Liver (tissue), 8 donors: ENCODE measurements at regions not wholly inside any gene's neighbourhood (a gene's known extent, or its start where the extent isn't known, plus 50 kb on each side); places are given as distances from the start of the nearest gene placed in this dataset.

Source experiments
- DNase-seq: peaks from one replicate; pipeline ENCODE4 v3.0.0-alpha.2; 2017; ENCODE audit warnings: low spot score
- H3K27ac ChIP-seq, 2 donors: one replicate each; pipeline ENCODE4 v1.7.0; 2013; ENCODE audit warnings: inconsistent platforms in 2 of 2, low read length in 2 of 2, control low read depth in 1 of 2, low read depth in 1 of 2, mild to moderate bottlenecking in 1 of 2
- H3K27me3 ChIP-seq, 4 donors: one replicate each; pipeline versions ENCODE4 v1.6.1 to v1.7.0; 2013; ENCODE audit warnings: low read length in 3 of 4, inconsistent platforms in 1 of 4, mild to moderate bottlenecking in 1 of 4, moderate library complexity in 1 of 4; ENCODE audit not compliant: control insufficient read depth in 4 of 4, insufficient read depth in 4 of 4
- H3K36me3 ChIP-seq, 4 donors: one replicate each; pipeline versions ENCODE4 v1.6.1 to v1.7.0; 2013; ENCODE audit warnings: low read length in 3 of 4, mild to moderate bottlenecking in 3 of 4, low read depth in 1 of 4, moderate library complexity in 1 of 4; ENCODE audit not compliant: control insufficient read depth in 4 of 4, insufficient read depth in 3 of 4
- H3K4me1 ChIP-seq, 4 donors: one replicate each; pipeline versions ENCODE4 v1.6.1 to v1.7.0; 2013; ENCODE audit warnings: low read length in 3 of 4, mild to moderate bottlenecking in 3 of 4, moderate library complexity in 1 of 4; ENCODE audit not compliant: control insufficient read depth in 4 of 4, insufficient read depth in 4 of 4
- H3K4me3 ChIP-seq, 3 donors: one replicate each; pipeline versions ENCODE4 v1.6.1 to v1.7.0; 2013; ENCODE audit warnings: low read length in 3 of 3, control low read depth in 1 of 3, low read depth in 1 of 3, mild to moderate bottlenecking in 1 of 3
- H3K9ac ChIP-seq, 2 donors: one replicate each; pipeline ENCODE4 v1.7.0; 2013; ENCODE audit warnings: low read length in 2 of 2, mild to moderate bottlenecking in 2 of 2, moderate library complexity in 2 of 2, control low read depth in 1 of 2, low read depth in 1 of 2
- H3K9me3 ChIP-seq, 4 donors: one replicate each; pipeline versions ENCODE4 v1.6.1 to v1.7.0; 2013; ENCODE audit warnings: low read length in 3 of 4; ENCODE audit not compliant: control insufficient read depth in 4 of 4
- EGR1 ChIP-seq, 2 donors: IDR thresholded peaks; 2 replicates each; pipeline ENCODE4 v1.6.1; 2016 to 2018; ENCODE audit warnings: antibody characterized with exemption in 2 of 2, low read depth in 2 of 2
- GABPA ChIP-seq, 2 donors: IDR thresholded peaks in 1 of 2; conservative IDR thresholded peaks in 1 of 2; 2 replicates each; pipeline ENCODE4 v1.6.1; 2016; ENCODE audit warnings: antibody characterized with exemption in 2 of 2, mild to moderate bottlenecking in 1 of 2, moderate library complexity in 1 of 2
- HNF4A ChIP-seq, 2 donors: conservative IDR thresholded peaks; 2 replicates each; pipeline ENCODE4 v1.6.1; 2016; ENCODE audit warnings: antibody characterized with exemption in 2 of 2, mild to moderate bottlenecking in 2 of 2
- HNF4G ChIP-seq: IDR thresholded peaks from 2 replicates; pipeline ENCODE4 v1.6.1; 2016; ENCODE audit warnings: antibody characterized with exemption
- JUND ChIP-seq, 2 donors: IDR thresholded peaks; 2 replicates each; pipeline ENCODE4 v1.6.1; 2016; ENCODE audit warnings: antibody characterized with exemption in 2 of 2
- RAD21 ChIP-seq, 2 donors: IDR thresholded peaks; 2 replicates each; pipeline ENCODE4 v1.6.1; 2016; ENCODE audit warnings: antibody characterized with exemption in 2 of 2, mild to moderate bottlenecking in 2 of 2
- RXRA ChIP-seq, 2 donors: IDR thresholded peaks; 2 replicates each; pipeline ENCODE4 v1.6.1; 2017 to 2018; ENCODE audit warnings: antibody characterized with exemption in 2 of 2, mild to moderate bottlenecking in 1 of 2
- YY1 ChIP-seq: IDR thresholded peaks from 2 replicates; pipeline ENCODE4 v1.6.1; 2016; ENCODE audit warnings: antibody characterized with exemption, mild to moderate bottlenecking
- WGBS: extraction: QIAGEN DNeasy Blood & Tissue Kit; methylation state at CpG from one replicate; pipeline ENCODE4 v1.1.7; 2013; 5-methylcytosine and 5-hydroxymethylcytosine counted together
- TF ChIP-seq, protein P1 (sequence below): fragments of 150-350 bp; IDR thresholded peaks from 2 replicates; pipeline ENCODE4 v1.5.1; 2017; ENCODE audit warnings: improper control_type of control experiment, low read depth, low read length; ENCODE audit not compliant: missing input control
- TF ChIP-seq, protein P2 (sequence below): IDR thresholded peaks from 2 replicates; pipeline ENCODE4 v1.6.1; 2016; ENCODE audit warnings: antibody characterized with exemption
- TF ChIP-seq, protein P3 (sequence below): IDR thresholded peaks from 2 replicates; pipeline ENCODE4 v1.6.1; 2016; ENCODE audit warnings: antibody characterized with exemption, mild to moderate bottlenecking
- TF ChIP-seq, protein P4 (sequence below): IDR thresholded peaks from 2 replicates; pipeline ENCODE4 v1.6.1; 2016; ENCODE audit warnings: antibody characterized with exemption
- donor health status: healthy.
- donor health status: healthy.
- donor health status: healthy.
- donor health status: healthy.
- donor health status: healthy.

DNA sequence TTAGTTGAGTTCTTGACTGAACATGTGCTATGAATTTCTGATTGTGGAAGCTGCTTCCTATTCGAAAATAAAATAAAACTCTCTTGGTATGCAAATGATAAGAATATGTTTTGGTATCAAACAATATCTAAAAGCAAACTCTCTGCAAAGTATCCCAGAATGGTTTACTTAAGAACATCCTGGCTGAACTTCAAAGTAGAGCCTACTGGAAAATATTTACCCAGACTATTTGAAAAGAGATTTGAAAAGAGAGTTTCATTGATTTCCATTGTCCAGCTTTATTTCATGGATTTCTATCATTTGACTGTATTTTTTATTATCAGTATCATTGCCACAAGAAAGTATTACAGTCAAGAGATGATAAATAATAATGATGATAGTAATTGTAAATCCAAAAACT lies 171.1 kb upstream of the SLC7A11 start (continued):
- TF ChIP-seq, protein P1, sequence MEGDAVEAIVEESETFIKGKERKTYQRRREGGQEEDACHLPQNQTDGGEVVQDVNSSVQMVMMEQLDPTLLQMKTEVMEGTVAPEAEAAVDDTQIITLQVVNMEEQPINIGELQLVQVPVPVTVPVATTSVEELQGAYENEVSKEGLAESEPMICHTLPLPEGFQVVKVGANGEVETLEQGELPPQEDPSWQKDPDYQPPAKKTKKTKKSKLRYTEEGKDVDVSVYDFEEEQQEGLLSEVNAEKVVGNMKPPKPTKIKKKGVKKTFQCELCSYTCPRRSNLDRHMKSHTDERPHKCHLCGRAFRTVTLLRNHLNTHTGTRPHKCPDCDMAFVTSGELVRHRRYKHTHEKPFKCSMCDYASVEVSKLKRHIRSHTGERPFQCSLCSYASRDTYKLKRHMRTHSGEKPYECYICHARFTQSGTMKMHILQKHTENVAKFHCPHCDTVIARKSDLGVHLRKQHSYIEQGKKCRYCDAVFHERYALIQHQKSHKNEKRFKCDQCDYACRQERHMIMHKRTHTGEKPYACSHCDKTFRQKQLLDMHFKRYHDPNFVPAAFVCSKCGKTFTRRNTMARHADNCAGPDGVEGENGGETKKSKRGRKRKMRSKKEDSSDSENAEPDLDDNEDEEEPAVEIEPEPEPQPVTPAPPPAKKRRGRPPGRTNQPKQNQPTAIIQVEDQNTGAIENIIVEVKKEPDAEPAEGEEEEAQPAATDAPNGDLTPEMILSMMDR, result no peak
- TF ChIP-seq GABPA (IDR thresholded peaks at IDR 0.05 in 1 of 2, conservative IDR thresholded peaks at IDR 0.05 in 1 of 2) (no peak), JUND (IDR thresholded peaks at IDR 0.05) (no peak), YY1 (no peak), EGR1 (IDR thresholded peaks at IDR 0.05; ENCODE audit: low read depth in 2 of 2) (no peak), RXRA (IDR thresholded peaks at IDR 0.05) (no peak), HNF4A (conservative IDR thresholded peaks at IDR 0.05) (no peak), HNF4G (no peak), RAD21 (IDR thresholded peaks at IDR 0.05) (no peak)

DNA sequence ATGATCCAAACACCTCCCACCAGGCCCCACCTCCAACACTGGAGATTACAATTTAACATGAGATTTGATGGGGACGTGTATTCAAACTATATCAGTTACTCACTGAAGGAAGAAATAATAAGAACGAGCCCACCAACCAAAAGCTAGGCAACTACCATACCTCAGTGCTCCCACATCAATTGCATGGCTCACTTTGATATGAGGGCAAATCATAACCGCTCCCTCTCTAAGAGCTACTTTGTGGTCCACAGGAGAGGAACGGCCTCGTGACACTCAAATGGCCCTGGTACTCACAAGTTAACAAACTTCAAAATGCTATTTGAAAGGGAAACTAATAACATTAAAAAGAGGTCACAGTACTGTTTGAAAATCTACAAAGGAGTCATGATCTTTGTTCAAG lies 170.7 kb upstream of the SLC7A11 start:
- Histone ChIP-seq H3K9me3 (no peaks in the 10 kb centered on the region), H3K36me3 (no peaks in the 10 kb centered on the region), H3K4me3 (no peak overlapping the region), H3K9ac (no peak overlapping the region), H3K27me3 (no peaks in the 10 kb centered on the region), H3K4me1 (no peaks in the 10 kb centered on the region), H3K27ac (no peak overlapping the region)
- TF ChIP-seq, protein P2, sequence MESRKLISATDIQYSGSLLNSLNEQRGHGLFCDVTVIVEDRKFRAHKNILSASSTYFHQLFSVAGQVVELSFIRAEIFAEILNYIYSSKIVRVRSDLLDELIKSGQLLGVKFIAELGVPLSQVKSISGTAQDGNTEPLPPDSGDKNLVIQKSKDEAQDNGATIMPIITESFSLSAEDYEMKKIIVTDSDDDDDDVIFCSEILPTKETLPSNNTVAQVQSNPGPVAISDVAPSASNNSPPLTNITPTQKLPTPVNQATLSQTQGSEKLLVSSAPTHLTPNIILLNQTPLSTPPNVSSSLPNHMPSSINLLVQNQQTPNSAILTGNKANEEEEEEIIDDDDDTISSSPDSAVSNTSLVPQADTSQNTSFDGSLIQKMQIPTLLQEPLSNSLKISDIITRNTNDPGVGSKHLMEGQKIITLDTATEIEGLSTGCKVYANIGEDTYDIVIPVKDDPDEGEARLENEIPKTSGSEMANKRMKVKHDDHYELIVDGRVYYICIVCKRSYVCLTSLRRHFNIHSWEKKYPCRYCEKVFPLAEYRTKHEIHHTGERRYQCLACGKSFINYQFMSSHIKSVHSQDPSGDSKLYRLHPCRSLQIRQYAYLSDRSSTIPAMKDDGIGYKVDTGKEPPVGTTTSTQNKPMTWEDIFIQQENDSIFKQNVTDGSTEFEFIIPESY, result no peak
- TF ChIP-seq HNF4G, result no peak
- DNase-seq, result no peak
- WGBS, result 84% methylated on average over 5 of the region's 5 CpGs

DNA sequence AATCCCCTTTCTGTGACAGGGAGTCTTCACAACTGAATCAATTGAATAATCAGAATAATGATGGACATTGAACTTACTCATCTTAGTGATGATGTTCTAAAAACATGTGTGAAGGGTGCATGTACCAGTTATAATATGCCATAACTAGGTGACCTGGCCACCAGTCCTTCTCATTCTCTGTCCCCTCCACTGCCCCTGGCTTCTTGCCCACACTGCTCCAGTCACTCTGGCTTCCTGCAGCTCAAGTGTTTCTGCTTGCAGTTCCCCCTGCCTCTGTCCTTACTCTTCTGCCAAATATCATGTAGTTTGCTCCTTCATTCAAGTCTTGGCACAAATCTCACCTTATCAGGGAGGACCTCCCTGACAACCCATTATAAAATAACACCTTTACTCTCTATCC lies 168.1 kb upstream of the SLC7A11 start:
- Histone ChIP-seq H3K27ac (no peak overlapping the region), H3K9me3 (no peaks in the 10 kb centered on the region), H3K4me1 (no peaks in the 10 kb centered on the region), H3K4me3 (no peak overlapping the region), H3K27me3 (no peaks in the 10 kb centered on the region), H3K9ac (no peak overlapping the region), H3K36me3 (no peaks in the 10 kb centered on the region)
- TF ChIP-seq, protein P3, sequence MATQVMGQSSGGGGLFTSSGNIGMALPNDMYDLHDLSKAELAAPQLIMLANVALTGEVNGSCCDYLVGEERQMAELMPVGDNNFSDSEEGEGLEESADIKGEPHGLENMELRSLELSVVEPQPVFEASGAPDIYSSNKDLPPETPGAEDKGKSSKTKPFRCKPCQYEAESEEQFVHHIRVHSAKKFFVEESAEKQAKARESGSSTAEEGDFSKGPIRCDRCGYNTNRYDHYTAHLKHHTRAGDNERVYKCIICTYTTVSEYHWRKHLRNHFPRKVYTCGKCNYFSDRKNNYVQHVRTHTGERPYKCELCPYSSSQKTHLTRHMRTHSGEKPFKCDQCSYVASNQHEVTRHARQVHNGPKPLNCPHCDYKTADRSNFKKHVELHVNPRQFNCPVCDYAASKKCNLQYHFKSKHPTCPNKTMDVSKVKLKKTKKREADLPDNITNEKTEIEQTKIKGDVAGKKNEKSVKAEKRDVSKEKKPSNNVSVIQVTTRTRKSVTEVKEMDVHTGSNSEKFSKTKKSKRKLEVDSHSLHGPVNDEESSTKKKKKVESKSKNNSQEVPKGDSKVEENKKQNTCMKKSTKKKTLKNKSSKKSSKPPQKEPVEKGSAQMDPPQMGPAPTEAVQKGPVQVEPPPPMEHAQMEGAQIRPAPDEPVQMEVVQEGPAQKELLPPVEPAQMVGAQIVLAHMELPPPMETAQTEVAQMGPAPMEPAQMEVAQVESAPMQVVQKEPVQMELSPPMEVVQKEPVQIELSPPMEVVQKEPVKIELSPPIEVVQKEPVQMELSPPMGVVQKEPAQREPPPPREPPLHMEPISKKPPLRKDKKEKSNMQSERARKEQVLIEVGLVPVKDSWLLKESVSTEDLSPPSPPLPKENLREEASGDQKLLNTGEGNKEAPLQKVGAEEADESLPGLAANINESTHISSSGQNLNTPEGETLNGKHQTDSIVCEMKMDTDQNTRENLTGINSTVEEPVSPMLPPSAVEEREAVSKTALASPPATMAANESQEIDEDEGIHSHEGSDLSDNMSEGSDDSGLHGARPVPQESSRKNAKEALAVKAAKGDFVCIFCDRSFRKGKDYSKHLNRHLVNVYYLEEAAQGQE, result no peak
- TF ChIP-seq, protein P4, sequence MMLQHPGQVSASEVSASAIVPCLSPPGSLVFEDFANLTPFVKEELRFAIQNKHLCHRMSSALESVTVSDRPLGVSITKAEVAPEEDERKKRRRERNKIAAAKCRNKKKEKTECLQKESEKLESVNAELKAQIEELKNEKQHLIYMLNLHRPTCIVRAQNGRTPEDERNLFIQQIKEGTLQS, result no peak
- DNase-seq, result no peak
